PC-3 (cell line): ENCODE measurements at regions not wholly inside any gene's neighbourhood (a gene's known extent, or its start where the extent isn't known, plus 50 kb on each side); places are given as distances from the start of the nearest gene placed in this dataset.

Experiments
- EZH2 ChIP-seq: fragments of 300-600 bp; sonication (generic); IDR thresholded peaks from one replicate; pipeline ENCODE4 v1.6.1; 2017; ENCODE audit warnings: antibody characterized with exemption, mild to moderate bottlenecking, low read length; ENCODE audit not compliant: unreplicated experiment
- TF ChIP-seq, protein P1 (sequence below): fragments of 300-600 bp; sonication (generic); conservative IDR thresholded peaks from 2 replicates; pipeline ENCODE4 v1.5.1; 2017; ENCODE audit warnings: antibody characterized with exemption, low read depth, mild to moderate bottlenecking, low read length

DNA sequence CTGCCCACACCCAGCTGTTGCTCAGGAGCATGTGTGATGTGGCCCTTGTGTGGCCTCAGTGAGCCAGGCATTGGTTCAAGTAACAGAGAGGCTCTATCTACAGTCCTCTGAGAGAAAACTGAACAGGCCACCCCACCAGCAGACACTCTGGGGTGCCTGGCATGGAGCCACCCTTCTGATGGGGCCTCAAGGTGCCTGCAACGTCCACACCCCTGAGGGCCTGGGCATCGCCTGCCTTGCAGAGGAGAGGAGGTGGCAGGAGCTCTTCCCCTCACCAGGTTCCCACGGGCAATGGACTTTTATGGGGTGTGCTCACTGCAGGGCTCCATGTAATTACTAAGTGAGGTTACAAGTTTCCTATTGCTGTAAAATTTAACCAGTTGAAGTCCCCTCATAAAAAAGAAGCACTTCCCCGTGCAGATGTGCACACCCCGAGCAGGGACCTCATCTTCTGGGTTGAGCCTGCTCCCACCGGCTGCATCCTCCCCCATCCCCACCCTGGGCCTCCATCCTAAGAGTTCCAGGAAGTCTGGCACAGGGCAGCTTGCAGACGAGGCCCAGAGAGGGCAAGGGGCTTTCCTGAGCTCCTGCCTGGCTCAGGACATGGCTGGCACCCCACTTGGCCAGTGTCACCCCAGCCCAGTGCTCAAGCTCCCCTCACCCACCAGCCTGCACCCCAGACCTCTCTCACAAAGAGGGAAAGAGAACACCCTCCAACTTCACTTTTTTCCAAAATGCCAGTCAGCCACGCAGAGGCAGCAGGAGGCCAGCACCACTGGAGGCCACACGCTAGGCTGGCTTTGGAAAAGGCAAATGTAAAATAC lies 270.4 kb upstream of the RTL1 start:
- TF ChIP-seq, protein P1, sequence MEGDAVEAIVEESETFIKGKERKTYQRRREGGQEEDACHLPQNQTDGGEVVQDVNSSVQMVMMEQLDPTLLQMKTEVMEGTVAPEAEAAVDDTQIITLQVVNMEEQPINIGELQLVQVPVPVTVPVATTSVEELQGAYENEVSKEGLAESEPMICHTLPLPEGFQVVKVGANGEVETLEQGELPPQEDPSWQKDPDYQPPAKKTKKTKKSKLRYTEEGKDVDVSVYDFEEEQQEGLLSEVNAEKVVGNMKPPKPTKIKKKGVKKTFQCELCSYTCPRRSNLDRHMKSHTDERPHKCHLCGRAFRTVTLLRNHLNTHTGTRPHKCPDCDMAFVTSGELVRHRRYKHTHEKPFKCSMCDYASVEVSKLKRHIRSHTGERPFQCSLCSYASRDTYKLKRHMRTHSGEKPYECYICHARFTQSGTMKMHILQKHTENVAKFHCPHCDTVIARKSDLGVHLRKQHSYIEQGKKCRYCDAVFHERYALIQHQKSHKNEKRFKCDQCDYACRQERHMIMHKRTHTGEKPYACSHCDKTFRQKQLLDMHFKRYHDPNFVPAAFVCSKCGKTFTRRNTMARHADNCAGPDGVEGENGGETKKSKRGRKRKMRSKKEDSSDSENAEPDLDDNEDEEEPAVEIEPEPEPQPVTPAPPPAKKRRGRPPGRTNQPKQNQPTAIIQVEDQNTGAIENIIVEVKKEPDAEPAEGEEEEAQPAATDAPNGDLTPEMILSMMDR = no peak
- no peak for TF ChIP-seq EZH2
